GM18499 (cell line): ENCODE measurements at regions not wholly inside any gene's neighbourhood (a gene's known extent, or its start where the extent isn't known, plus 50 kb on each side); places are given as distances from the start of the nearest gene placed in this dataset.
"Not testable (repeated sequence)": the region's sequence is repeated elsewhere in the genome, so short reads cannot be mapped to it uniquely, and the experiment has no call there.

Experiments used
- ATAC-seq: cut with Tn5 transposase; IDR thresholded peaks from one replicate; pipeline ENCODE4 v1.9.1; 2021; ENCODE audit warnings: moderate number of reproducible peaks; ENCODE audit not compliant: insufficient read depth, unreplicated experiment

DNA sequence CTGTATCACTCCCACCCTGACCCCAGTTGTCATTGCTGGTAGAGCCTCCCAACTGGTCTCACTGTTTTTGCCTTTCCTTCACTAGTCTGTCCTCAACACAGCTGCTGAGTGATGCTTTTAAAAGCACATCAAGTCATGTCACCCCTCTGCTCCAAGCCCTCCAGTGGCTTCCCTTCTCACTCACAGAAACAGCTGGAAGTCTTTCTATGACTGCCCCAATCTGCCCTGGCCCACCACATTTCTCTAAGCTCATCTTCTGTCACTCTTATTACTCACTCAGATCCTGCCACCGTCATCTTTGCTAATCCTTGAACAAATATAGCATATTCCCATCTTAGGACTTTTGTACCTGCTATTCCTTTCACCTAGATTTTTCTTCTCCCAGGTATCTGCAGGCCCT is 242.6 kb upstream of the RBBP8 start:
- ATAC-seq = no peak

DNA sequence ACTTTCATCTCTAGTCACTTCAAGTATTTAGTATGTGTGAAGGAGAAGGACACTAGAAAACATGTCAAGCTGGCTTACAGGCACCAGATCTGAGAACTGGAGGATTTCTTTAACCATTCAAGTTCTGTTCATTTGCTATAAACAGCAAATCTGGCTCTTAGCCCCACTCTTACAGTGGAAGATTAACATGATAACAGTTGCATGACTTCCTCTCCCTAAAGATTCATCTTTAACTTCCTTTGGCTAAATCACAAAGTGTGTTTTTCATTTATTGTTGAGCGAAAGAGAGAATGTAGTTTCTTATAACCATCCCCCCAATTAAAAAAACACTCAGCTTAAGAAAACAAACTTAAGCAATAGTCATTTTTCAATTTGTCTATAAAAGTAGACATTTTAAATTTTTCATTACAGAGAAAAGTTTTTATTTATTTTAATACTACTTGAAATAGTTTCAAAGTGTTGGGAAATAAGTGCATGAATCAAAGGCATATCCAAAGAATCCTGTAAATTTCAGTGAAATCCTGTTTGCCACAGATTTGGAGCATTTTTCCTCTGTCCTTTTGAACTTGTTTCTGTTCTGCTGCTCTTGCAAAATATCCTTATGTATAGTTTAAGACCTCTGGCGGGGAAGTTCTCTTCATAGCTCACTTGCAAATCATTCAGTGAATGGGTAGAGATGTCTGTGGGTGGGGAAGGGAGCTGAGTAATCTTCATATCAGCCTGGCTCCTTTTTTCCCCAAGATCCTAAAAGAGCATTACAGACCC is 241.0 kb upstream of the RBBP8 start:
- ATAC-seq = no peak

DNA sequence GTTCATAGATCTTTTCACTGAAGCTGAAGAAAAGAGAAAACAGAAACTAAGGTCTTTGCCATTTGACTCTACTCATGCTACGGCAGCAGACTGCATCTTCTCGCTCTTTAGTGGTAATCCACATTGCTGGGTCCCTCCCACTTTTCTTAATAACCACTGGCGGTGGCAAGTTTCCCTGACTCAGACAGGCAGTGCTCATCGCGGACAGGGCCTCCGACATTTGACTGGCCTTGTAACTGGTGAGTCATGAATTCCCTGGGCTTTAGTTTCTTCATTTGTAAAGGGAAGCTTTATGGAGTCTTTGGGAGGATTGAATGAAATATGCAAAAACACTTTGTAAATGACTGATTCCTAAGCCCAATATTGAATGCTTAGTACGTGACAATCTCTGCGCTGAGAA is 238.2 kb upstream of the RBBP8 start:
- no peak for ATAC-seq

DNA sequence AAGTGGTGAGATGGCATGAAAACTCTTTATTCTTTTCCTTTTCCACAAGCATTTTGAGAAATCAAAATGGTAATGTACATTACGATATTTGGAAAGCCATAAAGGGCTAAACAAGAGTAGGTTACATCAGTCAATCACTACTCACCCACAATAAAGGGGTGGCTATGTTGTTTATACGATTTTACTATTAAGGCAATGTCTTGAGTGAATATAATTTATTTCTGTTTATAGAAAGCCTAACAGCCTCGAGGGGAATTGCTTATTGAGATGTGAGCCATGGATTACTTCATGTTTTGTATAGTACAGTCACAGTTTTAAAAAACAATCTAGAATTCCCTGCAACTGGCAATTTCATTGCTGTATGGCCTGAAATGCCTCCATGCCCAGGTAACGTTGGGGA is 237.5 kb upstream of the RBBP8 start:
- no peak for ATAC-seq

DNA sequence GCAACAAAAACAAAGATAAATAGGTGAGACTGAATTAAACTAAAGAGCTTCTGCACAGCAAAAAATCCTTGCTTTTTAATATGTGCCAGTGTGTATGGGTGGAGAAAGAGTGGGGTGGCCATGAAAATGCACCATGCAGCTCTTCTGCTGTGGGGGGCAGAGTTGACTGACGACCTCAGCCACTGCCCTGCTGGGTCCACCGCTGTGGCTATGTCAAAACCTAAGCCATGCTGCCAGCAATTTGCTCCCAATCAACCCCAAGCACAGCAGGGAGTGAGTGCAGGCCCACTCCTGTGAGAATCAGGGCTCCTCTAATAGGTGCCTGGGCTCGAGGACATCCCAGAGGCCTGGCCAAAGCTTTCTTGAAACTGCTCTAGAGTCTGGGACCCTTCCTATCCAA is 235.6 kb upstream of the RBBP8 start:
- ATAC-seq = no peak

DNA sequence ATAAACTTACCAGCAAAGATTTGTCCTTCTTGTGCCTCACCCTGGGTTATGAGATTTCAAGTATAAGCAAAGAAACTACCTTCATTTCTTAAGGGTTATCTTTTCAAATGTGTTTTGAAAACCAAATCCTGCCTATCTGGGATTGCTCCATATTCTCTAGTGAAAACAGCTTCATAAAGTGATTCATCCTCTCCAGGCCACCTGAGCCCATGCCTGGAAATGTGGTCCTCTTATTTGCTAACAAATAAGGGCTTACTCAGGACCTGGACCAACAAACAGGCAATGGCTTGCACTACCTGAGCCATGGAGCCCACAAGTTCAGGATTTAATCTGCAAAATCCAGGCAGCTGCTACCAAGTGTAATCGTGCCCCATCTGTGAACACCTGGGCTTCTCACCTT is 234.4 kb upstream of the RBBP8 start:
- no peak for ATAC-seq

DNA sequence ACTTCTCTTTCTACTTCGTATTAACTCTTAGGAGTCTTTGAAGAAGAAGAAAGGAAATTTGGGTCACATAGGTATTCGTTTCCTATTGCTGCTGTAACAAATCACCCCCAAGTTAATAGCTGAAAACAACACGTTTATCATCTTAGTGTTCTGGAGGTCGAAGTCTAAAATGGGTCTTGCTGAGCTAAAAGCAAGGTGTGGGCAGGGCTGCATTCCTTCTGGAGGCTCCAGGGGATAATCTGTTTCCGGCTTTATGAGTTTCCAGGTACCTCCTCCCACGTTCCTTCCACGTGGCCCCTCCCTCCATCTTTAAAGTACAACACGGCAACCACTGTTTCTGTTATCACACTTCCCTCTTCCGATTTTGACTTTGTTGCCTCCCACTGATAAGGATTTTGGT is 233.5 kb upstream of the RBBP8 start:
- no peak for ATAC-seq

DNA sequence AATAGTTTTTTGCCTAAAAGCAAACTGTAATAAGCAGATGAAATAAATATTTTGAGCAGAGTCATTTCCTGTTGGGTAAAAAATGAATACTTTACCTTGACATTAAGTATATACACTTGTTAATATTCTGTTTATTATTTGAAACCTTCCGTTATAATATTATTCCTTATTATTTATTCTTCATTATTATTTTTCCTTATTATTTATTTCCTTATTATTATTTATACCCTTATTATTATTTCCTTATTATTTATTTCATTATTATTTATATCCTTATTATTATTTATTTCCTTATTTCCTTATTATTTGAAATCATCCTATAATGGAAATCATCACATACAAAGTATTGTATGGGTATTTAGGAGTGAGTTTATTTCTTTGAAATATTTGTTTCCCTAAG is 232.2 kb upstream of the RBBP8 start:
- no peak for ATAC-seq

DNA sequence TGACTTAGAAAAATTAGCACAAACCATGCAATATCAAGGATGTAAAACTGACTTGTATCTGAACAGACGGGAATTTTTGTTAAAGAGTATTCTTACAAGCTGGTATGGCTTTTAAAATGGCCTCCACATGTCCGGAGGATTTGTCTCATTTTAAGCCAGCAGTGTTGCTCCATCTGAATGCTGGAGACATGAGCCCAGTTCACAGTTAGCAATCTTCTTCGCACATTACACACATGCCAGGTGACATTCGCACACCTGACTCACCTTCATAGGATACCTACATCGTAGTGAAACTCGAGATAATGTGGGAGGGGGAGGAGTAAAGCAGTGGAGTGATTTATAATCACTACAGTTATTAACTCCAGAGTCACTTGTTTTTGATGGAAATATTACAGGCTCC is 231.8 kb upstream of the RBBP8 start:
- ATAC-seq = no peak

DNA sequence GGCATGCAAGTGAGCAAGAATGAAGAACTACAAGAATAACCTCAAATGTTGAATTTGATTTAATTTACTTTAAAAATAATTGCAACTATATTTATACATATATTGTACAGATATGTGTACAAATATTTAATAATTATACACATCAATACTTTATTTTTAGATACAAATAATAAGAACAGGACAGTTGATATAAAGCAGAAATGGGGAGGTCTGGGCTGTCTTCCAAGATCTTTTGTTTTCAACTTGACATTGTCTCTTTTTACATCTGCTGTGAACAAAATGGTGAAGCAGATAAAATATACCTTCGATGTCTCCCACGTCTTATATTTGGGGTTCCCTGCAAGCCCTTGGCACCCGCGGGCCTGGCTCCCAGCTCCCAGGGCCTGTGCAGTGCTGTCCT is 231.3 kb upstream of the RBBP8 start:
- ATAC-seq = no peak

DNA sequence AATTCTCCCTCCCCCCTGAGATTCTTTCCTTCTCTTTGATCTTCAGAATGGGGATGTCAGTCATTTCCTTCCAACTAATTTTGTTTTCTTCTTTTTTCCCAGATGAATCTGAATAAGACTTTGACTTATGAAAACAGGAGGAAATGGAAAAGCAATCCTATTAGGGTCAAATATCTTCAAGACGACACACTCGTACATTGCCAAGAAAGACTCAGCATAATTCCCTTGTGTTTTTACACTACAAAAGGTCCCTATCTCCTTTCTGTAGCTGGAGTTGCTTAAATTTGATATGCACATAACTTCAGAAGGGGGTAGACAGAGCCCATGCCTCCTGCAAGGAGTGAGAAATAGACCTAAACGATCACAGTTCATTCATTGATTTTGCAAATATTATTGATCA is 230.3 kb upstream of the RBBP8 start:
- ATAC-seq = no peak

DNA sequence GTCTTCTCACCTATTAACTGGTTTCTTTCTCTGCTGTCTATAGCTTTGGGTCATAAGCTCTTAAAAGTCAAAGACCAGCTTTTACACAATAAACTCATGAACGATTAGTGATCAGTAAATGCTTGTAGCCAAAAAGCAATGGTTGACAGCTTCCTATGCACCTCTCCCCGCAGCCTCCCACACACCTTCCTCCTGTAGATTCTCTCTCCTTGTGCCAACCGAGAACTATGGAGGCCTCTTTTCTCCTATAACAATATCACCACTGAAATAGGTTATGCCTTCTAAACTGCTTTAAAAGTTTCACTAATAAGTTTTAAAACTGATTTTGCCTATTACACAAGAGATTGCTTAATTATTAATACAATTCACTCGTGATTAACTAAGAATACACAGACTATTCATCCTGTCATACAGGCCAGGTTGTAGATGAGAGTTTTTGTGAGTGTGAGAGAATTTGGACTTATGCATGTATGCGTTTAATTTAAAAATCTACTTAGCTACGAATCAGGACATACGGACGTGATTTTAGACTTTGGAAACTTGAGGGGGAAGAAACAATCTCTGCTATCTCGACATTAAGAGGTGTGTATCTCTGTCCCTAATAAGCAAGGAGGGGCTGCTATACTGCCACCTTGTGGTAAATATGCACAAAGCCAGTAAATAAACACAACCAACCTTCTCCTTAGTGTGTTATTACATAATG is 229.1 kb upstream of the RBBP8 start:
- ATAC-seq = no peak

DNA sequence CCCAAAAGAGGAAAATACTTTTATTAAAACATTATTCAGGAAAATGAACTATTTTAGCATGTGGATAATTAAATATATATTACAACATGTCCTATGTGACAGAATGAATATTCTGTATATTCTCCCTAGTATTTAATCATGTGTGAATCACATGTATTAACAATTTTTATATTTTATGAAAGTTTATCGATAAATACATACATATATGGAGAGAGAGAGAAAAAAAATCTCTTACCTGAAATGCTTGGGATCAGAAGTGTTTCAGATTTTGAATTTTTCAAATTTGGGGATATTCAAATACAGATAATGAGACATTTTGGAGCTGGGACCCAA is 228.6 kb upstream of the RBBP8 start:
- no peak for ATAC-seq

DNA sequence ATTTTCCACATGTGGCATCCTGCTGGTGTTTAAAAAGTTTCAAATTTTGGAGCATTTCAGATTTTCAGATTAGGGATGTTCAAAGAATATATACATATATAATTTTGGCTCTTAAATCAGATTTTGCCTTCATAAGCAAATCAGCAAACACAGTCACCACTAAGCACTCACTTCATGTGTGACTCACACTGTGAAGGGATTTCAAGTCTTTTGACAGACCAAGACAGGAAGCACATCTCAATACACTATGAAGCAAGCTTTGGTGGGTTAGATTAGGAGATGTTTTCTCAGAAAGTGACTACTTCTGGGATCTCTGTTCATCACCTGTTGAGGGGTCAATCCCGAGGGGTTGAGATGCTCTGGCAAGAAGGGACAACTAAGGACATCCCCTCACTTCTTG is 227.8 kb upstream of the RBBP8 start:
- no peak for ATAC-seq

DNA sequence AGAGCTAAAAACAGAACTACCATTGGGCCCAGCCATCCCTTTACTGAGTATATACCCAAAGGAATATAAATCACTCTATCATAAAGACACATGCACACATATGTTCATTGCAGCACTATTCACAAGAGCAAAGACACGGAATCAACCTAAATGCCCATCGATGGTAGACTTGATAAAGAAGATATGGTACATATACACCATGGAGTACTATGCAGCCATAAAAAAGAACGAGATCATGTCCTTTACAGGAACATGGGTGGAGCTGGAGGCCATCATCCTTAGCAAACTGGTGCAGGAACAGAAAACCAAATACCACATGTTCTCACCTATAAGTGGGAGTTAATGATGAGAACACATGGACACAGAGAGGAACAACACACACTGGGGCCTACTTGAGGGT is 227.1 kb upstream of the RBBP8 start:
- not testable (repeated sequence) for ATAC-seq

DNA sequence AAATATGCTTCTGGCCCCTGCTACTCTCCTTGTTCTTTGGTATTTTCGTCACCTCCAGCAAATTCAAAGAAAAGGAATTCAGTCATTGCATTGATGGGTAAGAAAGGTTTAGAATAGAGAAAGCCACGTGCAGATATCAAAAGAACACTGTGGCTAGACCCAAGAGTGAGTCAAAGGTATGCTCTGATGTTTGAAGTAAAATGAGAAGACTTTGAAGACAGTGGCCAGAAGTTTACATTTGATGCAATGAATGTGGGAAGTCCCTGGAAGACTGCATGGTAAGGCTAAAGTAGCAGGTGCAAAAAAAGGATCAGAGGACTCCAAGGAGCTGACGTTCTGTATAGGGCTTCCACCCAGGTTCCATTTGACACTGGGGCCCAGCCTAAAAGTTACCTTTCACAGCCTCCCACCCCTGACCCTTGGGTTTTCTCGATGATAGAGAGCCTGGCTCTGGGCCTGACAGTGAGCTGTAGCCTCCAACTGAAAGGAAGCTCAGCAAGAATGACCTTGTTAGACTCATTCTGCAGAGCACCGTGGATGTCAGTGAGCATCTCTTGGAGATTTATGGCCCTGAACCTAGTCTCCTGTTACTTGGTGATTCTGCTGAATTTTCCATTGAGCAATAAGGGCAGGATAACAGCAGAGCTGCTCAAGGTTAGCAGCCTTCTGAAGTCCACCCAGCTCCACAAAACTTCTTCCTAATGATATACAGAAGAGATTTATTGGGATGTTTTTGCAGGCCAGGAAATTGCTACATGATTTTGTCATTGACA is 223.7 kb upstream of the RBBP8 start:
- ATAC-seq = no peak

DNA sequence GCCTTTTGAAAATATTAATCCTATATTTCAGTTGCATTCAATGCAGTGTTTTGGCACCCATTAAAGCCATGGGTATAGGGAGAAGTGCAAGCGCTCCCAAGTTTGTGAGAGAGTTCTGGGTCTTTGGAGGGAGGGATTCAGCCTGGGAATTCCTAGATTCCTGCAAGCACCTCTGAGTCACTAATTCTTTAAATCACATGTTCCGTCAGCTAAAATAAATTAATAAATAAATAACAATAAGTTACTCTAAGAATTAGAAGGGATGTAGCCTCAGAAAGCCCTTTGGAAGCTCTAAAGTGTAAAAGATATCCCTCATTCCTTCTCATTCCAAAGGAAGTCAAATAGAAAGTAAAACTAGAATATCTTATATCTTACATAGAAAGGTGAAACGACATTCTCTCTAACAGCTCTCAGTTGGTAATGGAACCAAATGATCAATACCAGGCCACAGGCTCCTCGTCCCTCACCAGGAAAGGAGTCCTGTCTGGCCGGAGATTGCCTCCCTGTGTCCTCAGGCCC is 222.4 kb upstream of the RBBP8 start:
- ATAC-seq = no peak

DNA sequence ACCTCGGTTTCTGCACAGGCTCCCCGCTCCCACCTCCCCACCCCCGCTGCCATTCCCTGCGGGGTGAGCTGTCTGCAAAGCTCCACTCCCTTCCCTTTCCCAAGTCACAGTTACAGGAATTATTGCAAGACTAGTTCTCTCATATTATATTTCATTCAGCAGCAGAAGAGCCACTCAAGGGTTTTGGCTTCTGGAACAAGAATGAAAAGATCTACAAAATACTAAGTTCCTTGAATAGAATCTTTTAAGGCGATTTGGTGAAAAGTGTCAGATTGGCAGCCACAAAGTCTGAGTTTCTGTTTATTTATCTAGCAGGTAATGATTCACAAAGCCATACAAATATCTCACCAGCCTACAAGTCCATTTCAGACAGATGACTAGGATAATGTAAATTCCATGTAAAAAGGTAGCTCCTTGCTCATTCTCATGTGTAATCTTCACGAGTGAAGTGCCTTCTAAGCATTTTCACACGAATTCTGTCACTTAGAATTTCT is 221.9 kb upstream of the RBBP8 start:
- no peak for ATAC-seq

DNA sequence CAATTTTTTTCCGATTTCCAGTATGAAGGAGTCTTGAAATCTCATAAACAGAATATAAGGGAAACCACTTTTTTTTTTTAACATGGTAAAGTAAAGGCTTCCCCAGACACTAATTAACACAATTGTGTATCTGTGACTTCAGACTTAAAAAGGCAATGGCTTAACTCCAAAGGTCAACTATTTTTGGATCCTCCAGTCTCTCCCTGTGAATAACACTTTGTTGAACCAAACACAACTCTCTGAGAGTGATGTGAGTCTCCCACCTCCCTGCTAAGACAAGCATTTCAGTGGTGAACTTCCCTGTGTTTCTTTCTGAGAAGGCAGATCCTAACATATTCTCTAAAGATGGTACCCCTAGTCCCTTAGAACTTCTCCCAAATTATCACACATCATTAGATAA is 219.6 kb upstream of the RBBP8 start:
- no peak for ATAC-seq

DNA sequence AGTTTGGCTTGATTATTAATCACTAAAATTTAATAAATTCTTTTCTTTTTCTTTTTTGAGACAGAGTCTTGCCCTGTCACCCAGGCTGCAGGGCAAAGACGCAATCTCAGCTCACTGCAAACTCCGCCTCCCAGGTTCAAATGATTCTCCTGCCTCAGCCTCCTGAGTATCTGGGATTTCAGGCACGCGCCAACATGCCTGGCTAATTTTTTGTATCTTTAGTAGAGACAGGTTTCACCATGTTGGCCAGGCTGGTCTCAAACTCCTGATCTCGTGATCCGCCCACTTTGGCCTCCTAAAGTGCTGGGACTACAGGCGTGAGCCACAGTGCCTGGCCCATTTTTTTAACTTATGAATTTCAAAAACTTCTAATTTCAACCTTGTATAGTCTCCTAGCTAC is 215.6 kb upstream of the RBBP8 start:
- ATAC-seq = not testable (repeated sequence)

DNA sequence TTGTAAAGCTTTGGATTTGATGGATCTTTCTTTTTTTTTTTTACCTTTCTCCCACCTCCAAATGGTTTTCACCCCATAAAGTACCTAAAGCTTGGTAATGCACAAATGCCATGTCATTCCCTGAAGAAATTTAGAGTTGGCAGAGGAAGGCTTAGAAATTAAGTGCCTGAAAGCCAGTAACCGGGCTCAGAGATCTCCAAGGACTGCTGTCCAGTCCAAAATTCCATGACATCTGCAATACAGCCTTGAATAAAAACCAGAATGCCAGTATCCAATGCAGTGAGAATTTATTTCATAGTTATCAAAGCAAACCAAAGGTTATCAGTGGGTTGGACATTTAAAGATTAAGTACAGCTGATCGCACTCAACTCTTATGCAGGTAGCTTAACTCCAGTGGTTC is 209.9 kb upstream of the RBBP8 start:
- ATAC-seq = no peak
